Large intestine (tissue), 3 donors: ENCODE measurements at regions not wholly inside any gene's neighbourhood (a gene's known extent, or its start where the extent isn't known, plus 50 kb on each side); places are given as distances from the start of the nearest gene placed in this dataset.

Experiments used
- DNase-seq, 2 donors: peaks; one replicate each; pipeline versions ENCODE4 v3.0.0 to v3.0.0-alpha.2; 2013
- H3K27ac ChIP-seq: one replicate; pipeline ENCODE4 v1.5.1; 2013; ENCODE audit warnings: low read length
- H3K27me3 ChIP-seq: 2 replicates; pipeline ENCODE4 v1.6.1; 2013; ENCODE audit warnings: low read length; ENCODE audit not compliant: control insufficient read depth, insufficient read depth
- H3K36me3 ChIP-seq: 2 replicates; pipeline ENCODE4 v1.6.1; 2013; ENCODE audit warnings: low read length; ENCODE audit not compliant: control insufficient read depth, insufficient read depth
- H3K4me1 ChIP-seq: one replicate; pipeline ENCODE4 v1.6.1; 2013; ENCODE audit warnings: low read length; ENCODE audit not compliant: control insufficient read depth, insufficient read depth
- H3K4me3 ChIP-seq: one replicate; pipeline ENCODE4 v1.5.1; 2013; ENCODE audit warnings: low read length
- H3K9me3 ChIP-seq: one replicate; pipeline ENCODE4 v1.6.1; 2013; ENCODE audit warnings: mild to moderate bottlenecking, low read depth, low read length, moderate library complexity; ENCODE audit not compliant: control insufficient read depth
- WGBS: methylation state at CpG from one replicate; pipeline ENCODE4 v1.1.5; 2013; ENCODE audit warnings: low lambda C conversion rate; ENCODE audit not compliant: insufficient coverage; 5-methylcytosine and 5-hydroxymethylcytosine counted together

DNA sequence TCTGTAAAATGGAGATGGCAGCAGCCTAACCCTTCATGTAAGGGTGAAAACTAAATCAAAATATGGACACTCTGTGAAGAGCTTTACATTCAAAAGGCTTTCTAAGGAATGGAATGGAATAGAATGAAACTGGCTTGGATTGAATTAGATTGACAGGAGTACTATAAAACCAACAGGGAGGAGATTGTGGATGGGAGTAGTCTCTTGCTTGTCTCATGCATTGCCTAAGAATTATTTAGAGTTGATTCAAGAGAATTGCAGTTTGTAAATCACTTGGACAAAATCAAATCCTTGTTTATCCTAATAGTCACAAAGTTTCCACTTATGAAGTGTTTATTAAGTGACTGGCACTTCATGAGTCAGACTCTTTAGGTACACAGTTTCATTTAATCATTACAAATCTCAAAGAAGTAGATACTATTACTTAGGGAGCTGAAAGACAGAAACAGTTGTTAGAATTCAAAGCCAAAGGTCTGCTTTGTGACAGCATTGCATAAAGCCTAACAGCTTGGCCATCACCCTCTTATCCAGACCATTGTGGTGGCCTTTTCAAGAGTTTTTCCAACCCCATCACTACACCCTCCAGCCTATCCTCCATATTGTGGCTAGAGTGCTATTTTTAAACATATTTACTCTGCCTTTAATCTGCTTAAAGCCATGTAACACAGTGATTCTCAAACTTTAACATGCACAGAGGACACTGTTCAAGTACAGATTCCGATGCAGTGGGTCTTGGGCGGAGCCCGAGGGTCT is 91.9 kb upstream of the GHITM start:
- no peaks in the 10 kb centered on the region for H3K9me3 ChIP-seq
- no peak overlapping the region for H3K27ac ChIP-seq
- H3K27me3 ChIP-seq = peaks cover 3% of the 10 kb centered on the region
- no peaks in the 10 kb centered on the region for H3K36me3 ChIP-seq
- no CpG with 5 or more reads among the region's 3 CpGs for WGBS
- DNase-seq = no peak
- no peaks in the 10 kb centered on the region for H3K4me1 ChIP-seq
- no peak overlapping the region for H3K4me3 ChIP-seq

GRCh38 chr10:84049645-84050011 is 89.7 kb upstream of the GHITM start:
- Histone ChIP-seq H3K9me3 (no peaks in the 10 kb centered on the region), H3K4me1 (no peaks in the 10 kb centered on the region), H3K36me3 (no peaks in the 10 kb centered on the region), H3K4me3 (no peak overlapping the region), H3K27me3 (no peaks in the 10 kb centered on the region), H3K27ac (no peak overlapping the region)
- DNase-seq = no peak

DNA sequence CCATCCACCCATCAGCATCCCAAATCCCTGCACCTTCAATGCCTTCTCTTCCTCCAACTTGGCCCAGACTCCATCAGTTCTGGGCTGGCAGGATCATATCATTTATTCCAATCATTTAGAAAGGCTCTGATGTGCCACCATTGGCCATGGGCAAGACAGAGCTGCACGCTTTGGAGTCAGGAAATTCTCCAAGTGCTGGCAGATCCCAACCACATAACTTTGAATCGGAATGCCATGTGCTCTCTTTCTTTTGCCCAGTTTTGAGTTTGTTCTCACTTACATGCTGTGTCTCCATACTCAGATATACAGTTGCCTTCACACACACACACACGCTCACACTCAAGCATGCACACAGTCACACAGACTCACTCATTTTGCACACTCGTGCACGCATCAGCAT is 85.7 kb upstream of the GHITM start:
- DNase-seq = no peak
- H3K36me3 ChIP-seq = no peaks in the 10 kb centered on the region
- H3K27ac ChIP-seq = no peak overlapping the region
- no peak overlapping the region for H3K4me3 ChIP-seq
- peaks cover 2% of the 10 kb centered on the region for H3K27me3 ChIP-seq
- no peaks in the 10 kb centered on the region for H3K4me1 ChIP-seq
- whole genome bisulfite sequencing = 100% methylated on average over 1 of the region's 5 CpGs
- H3K9me3 ChIP-seq = no peaks in the 10 kb centered on the region

GRCh38 chr10:84054743-84055142 is 84.6 kb upstream of the GHITM start:
- DNase-seq = no peak
- H3K27me3 ChIP-seq = peaks cover 2% of the 10 kb centered on the region
- WGBS = no CpG with 5 or more reads among the region's 3 CpGs
- H3K9me3 ChIP-seq = no peaks in the 10 kb centered on the region
- H3K4me3 ChIP-seq = no peak overlapping the region
- no peak overlapping the region for H3K27ac ChIP-seq
- H3K4me1 ChIP-seq = no peaks in the 10 kb centered on the region
- H3K36me3 ChIP-seq = no peaks in the 10 kb centered on the region

DNA sequence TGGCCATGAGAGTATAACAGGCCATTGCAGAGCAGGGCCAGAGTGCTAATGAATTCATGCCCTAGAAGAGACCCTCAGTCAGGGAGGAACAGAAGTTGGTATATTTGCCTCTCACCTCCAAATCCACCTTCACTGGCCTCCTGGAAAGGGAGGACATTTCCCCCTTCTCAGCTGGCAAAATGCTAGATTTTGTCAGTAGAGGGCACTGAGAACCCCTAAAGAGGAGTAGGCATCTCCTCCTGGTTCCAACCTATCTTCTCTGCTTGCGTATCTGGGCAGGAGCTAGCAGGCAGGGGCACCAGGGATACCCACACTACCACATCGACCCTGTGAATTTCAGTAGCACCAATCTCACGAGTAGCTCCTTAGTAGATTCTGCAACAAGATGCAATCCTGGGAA is 79.8 kb upstream of the GHITM start:
- Histone ChIP-seq H3K27ac (no peak overlapping the region), H3K9me3 (no peaks in the 10 kb centered on the region), H3K4me3 (no peak overlapping the region), H3K27me3 (peaks cover 2% of the 10 kb centered on the region), H3K4me1 (no peaks in the 10 kb centered on the region), H3K36me3 (no peaks in the 10 kb centered on the region)
- no peak for DNase-seq
- WGBS = no CpG with 5 or more reads among the region's 3 CpGs

GRCh38 chr10:84063440-84063839 is 75.9 kb upstream of the GHITM start:
- no peak for DNase-seq
- Histone ChIP-seq H3K4me3 (no peak overlapping the region), H3K27me3 (no peaks in the 10 kb centered on the region), H3K4me1 (no peaks in the 10 kb centered on the region), H3K27ac (no peak overlapping the region), H3K9me3 (no peaks in the 10 kb centered on the region), H3K36me3 (no peaks in the 10 kb centered on the region)

DNA sequence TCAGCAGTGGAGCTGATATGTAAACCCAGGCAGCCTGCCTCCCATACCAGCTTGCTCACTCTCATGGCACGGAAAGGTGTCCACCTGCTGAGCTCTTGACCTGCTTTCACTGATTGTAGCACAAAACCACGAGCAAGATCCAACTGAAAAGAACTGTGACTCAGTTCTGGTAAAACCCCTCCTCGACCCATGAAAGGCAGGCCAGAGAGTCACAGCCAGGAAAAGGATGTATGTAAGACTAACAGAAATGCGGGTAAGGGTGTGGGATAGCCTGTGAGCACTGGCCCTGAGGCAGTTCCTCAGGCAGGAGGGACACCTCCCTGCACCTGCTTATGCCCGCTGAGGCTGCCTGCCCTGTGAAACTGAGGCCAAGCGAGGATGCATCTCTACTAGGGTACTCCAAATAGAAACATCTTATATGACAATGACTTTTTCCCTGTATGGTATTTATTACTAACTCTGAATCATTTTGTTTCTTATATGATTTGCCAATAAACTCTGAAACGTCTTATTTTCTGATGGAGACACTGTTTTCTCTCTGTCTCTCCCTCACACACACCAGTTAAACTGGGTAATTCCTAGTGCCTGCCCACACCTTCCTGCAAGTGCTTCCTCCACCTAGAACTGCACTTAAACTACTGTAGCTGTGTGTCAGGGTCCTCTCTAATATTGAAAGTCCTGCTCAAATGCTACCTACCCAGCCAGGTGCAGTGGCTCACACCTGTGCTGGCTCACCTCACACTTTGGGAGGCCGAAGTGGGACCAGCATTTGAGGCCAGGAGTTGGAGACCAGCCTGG is 73.3 kb upstream of the GHITM start:
- no peaks in the 10 kb centered on the region for H3K9me3 ChIP-seq
- no peaks in the 10 kb centered on the region for H3K4me1 ChIP-seq
- no peaks in the 10 kb centered on the region for H3K36me3 ChIP-seq
- H3K27me3 ChIP-seq = no peaks in the 10 kb centered on the region
- WGBS = 100% methylated on average over 1 of the region's 8 CpGs
- DNase-seq = no peak
- H3K4me3 ChIP-seq = no peak overlapping the region
- H3K27ac ChIP-seq = no peak overlapping the region

DNA sequence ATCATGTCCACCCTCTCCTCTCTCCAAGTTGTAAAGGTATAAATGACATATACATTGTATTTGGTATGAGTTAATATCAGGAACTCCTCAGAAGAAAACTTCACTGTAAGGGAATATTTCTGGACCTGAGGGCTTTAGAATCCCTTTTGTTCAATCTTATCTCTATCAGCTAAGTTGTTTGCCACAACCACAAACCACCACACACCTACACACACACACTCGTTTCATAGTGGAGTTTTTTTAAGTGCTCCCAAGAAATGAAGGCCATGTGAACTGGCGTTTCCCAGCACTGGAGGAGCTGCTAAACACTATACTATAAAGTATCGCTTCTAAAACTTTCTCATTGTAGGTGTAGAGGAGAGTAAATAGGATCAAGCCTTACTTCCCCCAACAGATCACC is 64.8 kb upstream of the GHITM start:
- Histone ChIP-seq H3K9me3 (no peaks in the 10 kb centered on the region), H3K27ac (no peak overlapping the region), H3K36me3 (no peaks in the 10 kb centered on the region), H3K4me3 (no peak overlapping the region), H3K4me1 (no peaks in the 10 kb centered on the region), H3K27me3 (peaks cover 4% of the 10 kb centered on the region)
- WGBS = no CpG with 5 or more reads among the region's 3 CpGs
- DNase-seq = no peak

DNA sequence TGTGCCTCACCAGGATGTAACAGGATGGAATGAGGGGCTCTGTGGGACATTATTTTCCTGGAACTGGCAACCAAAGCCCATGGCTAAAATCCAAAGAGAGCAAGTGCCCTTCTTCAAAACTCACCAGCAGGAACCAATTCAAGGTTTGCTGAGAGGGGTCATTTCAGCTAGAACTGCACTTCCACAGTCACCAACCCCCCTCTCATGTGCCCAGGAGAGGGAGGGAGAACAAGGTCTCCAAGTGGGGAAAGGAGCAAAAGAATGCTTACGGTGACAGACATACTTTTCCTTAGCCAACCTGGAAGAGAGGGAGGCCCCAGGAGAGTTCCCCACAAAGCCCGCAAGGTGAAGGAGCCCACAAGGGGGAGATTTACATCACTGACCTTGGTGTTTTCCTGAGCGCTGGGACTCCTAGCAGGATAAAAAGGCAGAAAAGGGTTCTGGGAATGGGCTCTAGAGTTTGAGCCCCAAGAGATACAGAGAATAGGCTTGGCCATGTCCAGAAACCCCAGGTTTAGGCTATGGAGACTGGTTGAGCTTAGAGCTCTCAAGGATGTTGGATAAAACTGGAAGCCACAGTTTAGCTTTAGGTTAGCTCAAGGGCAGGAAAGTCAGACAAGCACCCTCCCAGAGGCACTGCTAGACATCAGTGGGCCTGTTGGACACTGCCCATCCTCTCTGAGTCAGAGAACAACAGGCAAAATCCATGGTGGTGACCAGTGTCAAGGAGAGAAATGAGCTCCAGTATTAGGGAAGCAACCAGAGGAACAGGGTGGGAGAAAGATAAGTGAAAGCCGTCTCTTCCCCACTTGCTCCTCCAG is 63.9 kb upstream of the GHITM start:
- WGBS = no CpG with 5 or more reads among the region's 4 CpGs
- H3K36me3 ChIP-seq = no peaks in the 10 kb centered on the region
- H3K27ac ChIP-seq = no peak overlapping the region

DNA sequence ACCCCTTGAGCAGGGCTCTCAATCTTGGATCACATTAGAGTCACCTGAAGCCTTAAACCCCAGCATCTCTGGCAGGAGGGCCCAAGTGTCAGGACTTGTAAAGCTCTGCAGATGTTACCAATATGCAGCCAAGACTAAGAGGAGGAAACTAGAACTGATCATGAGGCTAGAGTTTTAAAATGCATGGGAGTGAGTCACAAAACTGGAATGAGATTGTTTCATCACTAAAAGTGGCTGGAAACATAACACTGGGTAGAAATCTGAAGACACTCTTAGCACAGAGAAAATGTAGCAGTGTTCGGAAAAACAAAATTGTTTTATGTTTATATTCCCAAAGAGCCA is 63.3 kb upstream of the GHITM start:
- H3K4me3 ChIP-seq = no peak overlapping the region
- H3K27ac ChIP-seq = no peak overlapping the region
- H3K36me3 ChIP-seq = no peaks in the 10 kb centered on the region
- WGBS = 83% methylated on average over 1 of the region's 1 CpG
- DNase-seq = peak; percentile 12 to 16
- no peaks in the 10 kb centered on the region for H3K4me1 ChIP-seq
- H3K9me3 ChIP-seq = no peaks in the 10 kb centered on the region
- H3K27me3 ChIP-seq = peaks cover 4% of the 10 kb centered on the region

More for the DNA sequence above, 63.9 kb upstream of the GHITM start:
- Histone ChIP-seq H3K9me3 (no peaks in the 10 kb centered on the region), H3K27me3 (peaks cover 4% of the 10 kb centered on the region), H3K4me3 (no peak overlapping the region), H3K4me1 (no peaks in the 10 kb centered on the region)
- DNase-seq = no peak
